GM19455 (cell line): ENCODE measurements at regions not wholly inside any gene's neighbourhood (a gene's known extent, or its start where the extent isn't known, plus 50 kb on each side); places are given as distances from the start of the nearest gene placed in this dataset.

Source experiments
- ATAC-seq: cut with Tn5 transposase; IDR thresholded peaks from one replicate; pipeline ENCODE4 v1.9.1; 2021; ENCODE audit not compliant: unreplicated experiment

- ATAC-seq: no peak
Observed at GRCh38 chr2:160941290-160941846, 218.9 kb upstream of the TANK start.

DNA sequence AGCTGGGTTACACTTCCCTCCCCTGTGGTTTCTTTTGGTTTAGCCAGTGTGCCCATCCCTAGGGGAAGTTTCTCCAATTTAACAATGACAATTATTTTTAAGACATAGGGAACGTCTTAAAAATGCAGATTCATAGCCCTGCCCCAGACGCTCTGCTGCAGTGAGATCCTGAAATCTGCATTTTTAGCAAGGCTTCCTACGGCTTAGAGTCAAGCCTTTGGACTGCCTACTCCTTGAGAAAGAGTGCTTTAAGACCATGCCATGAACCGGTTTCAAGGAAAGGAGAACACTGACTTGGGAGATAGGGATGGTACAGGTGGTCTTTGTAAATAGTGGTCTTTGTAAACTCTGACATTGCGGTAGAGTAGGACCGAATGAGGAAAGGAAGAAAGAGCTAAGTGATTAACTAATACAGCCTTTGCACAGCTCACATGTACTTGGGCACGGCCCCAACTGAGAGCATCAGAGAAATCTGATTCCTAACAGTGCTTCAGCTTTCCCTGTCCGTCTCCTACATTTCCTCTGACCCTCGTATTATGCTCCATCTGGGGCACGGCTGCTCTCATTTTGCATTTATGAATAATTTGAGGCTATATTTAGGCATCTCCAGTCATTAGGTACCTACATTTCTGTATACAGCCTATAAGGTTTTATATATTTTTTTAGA lies 217.6 kb upstream of the TANK start:
- ATAC-seq: no peak

GRCh38 chr2:160943414-160943813 lies 216.8 kb upstream of the TANK start:
- no peak for ATAC-seq

DNA sequence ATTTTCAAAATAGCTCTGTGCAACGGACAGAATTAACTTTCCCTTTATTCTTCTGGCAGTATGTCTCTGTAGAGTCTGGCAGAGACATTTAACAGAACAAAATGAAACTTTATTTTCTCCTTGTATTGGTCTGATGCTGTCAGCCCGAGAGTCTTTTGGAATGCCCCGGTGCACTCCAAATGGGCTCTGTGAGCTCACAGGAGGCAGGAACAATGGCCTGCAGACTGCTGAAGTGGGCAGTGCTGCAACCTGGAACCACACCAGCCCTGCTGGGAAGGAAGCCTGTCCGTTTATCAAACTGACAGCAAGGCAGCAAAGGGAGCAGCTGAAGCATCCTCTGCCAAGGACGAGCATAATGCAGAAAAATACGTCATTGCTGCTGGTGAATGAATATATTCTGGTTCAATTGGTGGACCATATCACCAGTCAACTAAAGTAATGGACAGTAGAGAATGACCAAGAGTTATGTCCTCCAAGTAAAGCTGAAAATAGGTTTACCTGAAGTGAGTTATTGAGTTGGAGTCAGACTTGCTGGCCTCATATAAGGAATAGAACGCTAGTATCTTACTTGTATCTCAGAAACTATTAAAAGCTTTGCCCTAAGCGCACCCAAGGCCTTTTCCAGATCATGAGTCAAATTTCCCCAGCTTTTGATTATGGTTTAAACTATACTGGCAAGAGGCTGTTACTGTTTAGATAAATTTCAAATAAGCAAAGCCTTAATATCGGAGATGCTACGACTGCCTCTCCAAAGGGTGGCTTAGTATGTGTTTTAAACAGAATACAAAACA lies 207.6 kb upstream of the TANK start:
- no peak for ATAC-seq

DNA sequence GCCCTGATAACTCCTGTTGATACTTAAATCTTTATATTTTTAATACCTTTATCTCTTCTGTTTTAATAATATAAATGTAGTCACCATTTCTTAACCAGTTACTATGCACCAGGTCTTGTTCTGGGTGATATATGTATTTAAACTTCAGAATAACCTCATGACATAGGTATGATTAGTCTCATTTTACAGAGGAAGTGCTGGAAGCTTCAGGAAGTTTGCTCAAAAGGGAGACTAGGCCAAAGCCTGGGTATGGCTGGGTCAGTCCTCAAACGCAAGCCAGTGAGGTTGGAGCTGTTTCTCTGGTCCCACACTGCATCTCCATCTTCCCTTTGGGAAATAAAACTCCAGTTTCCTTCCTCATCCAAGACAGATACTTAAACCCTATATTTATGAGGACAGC lies 204.7 kb upstream of the TANK start:
- ATAC-seq: no peak

DNA sequence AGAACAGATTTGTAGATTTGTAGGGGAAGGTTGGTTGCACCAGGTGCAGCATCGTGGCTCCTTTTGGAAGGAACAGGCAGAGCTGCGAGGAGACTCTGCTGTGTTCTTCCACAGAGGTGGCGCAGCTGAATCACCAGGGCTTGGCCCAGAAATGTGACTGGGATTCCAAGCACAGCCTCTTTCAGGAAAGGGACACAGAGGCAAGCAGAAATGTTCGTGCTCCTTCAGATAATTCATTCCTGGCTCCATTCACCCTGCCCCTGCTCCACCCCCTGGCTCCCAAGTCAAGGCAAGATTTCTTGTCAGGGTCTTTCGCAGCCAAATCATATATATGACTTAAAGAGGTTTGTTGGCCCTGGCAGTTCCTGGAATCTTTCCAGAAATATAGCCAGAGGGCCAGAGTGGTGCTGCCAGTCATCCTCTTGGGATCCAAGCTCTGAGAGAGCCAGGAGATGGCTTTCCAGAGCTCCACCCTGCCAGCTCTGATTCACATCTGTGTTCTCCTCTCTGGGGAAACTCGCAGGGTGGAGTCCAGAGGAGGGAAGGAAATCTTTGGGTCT lies 203.9 kb upstream of the TANK start:
- no peak for ATAC-seq

DNA sequence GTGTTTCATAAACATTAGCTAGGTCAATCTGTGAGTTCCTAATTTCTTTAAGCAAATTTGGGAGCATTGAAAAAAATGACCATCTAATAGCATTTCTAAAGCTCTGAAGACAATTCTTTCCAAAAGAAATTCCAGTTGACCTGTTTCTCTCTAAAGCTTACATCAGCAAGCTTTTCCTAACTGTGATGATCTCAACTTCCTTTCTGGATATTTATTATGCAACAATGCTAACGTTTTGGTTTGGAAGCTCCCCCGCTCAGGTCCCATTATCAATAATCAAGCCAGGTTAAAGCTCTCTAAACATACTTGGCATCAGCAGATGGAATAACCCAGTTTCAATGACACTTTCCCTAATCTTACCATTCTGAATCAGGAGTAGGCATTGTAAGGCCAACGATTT lies 196.3 kb upstream of the TANK start:
- ATAC-seq: no peak

GRCh38 chr2:160967523-160967922 lies 192.7 kb upstream of the TANK start:
- no peak for ATAC-seq

DNA sequence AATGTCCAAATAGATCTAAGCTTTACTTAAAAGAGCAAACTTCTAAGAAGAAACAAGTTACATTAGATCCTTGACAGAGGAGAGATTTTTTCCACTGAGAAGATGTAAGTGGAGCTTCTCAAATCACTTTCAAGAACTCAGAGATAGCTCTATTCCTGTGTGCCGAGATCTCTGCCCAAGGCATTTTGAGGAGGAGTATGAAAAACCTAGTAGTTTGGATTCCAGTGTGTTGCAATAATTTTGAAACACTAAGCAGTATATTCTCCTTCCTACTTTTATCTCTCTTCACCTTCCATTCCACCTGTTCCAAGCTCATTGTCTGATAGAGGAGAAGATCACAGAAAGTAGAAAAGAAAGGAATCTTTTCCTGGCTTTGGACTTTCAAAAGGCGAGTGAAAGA lies 192.0 kb upstream of the TANK start:
- ATAC-seq: no peak

- ATAC-seq: no peak
Observed at GRCh38 chr2:160970052-160970965, 189.9 kb upstream of the TANK start.

- no peak for ATAC-seq
Observed at GRCh38 chr2:160973991-160974390, 186.2 kb upstream of the TANK start.

GRCh38 chr2:160974803-160975202 lies 185.4 kb upstream of the TANK start:
- no peak for ATAC-seq

DNA sequence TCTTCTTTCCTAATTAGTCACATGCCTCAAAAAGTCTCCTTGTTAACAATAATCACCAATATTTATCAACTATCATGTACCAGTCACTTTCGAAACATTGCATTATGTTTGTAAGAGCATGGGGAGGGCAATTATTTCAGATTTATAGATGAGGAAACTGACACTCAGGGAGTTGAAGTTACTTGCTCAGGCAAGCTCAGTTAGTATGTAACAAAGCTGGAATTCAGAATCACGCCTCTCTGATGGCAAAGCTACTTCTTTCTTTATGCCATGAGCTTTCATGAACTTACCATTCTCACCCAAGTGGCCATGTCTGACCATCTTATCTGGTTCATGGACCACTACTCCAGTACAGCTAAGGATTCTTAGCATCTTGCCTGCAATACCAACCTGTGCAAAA lies 183.4 kb upstream of the TANK start:
- no peak for ATAC-seq

GRCh38 chr2:160977376-160977775 lies 182.9 kb upstream of the TANK start:
- no peak for ATAC-seq

- ATAC-seq: no peak
Observed at GRCh38 chr2:160977854-160978253, 182.4 kb upstream of the TANK start.

GRCh38 chr2:160984426-160985077 lies 175.7 kb upstream of the TANK start:
- ATAC-seq: no peak

DNA sequence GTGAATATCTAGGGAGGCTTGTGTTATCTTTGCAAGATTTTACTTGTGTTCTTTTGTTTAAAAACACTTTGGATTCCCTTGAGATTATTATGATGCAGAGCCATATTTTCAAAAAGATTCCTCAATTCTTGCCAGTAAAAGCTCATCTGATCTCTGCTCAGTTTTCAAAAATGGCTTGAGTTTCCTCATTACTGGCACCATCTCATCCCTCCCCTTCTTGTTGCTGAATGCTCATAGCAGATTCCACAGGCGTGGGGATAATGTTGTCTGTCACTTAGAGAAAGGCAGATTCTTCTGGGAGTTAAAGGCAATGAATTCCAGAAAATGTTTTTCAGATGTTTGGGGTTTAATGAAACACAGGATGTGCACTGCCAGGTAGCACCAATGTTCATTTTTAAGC lies 170.4 kb upstream of the TANK start:
- no peak for ATAC-seq

GRCh38 chr2:160993654-160994061 lies 166.6 kb upstream of the TANK start:
- ATAC-seq: no peak

GRCh38 chr2:160994141-160995002 lies 165.9 kb upstream of the TANK start:
- ATAC-seq: peak; percentile 92

- ATAC-seq: no peak
Observed at GRCh38 chr2:160996584-160996983, 163.6 kb upstream of the TANK start.
